NCI-H2227 treated with DMSO at 0.1 percent for 48 hours (cell line): ENCODE measurements at regions not wholly inside any gene's neighbourhood (a gene's known extent, or its start where the extent isn't known, plus 50 kb on each side); places are given as distances from the start of the nearest gene placed in this dataset.

Experiments used
- DNase-seq: peaks from one replicate; lab custom pipeline; 2025; lab: John Stamatoyannopoulos, UW

DNA sequence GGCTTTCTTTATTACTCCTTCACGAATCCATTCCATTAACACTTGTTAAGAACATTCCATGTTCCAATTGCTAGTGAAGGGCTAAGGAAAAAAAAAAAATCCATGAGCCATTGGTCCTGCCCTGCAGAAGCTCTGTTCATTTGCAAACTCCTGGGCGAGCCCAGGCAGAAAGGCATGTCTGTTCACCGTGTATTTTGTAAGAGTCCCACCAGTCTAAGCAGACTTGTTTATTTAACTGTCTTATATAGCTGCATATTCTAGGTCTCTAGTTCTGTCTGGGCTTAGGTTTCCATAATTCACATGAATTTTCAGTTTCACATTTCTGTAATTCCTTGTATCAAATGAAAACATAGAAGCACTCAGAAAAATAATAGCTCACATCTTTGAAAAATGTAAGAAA is 97.4 kb upstream of the POU2AF2 start:
- DNase-seq: no peak

DNA sequence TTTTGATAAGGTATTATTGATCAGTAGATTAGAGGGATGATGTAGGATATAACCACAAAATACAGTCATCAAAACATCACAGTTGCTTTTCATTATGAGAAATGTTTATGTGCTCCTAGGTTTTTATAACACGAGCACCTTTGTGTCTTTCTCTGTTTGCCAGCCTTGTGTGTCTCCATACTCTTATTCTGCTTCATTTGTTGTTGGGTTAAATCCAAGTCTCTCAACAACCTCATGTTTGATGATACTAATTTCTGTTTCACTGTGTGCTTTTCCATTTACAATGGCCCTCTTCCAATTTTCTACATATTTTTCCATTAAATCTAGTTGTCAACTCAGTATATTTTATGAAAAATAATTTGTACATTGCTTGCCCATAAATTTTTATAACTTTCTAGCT is 107.7 kb upstream of the POU2AF2 start:
- DNase-seq: no peak

DNA sequence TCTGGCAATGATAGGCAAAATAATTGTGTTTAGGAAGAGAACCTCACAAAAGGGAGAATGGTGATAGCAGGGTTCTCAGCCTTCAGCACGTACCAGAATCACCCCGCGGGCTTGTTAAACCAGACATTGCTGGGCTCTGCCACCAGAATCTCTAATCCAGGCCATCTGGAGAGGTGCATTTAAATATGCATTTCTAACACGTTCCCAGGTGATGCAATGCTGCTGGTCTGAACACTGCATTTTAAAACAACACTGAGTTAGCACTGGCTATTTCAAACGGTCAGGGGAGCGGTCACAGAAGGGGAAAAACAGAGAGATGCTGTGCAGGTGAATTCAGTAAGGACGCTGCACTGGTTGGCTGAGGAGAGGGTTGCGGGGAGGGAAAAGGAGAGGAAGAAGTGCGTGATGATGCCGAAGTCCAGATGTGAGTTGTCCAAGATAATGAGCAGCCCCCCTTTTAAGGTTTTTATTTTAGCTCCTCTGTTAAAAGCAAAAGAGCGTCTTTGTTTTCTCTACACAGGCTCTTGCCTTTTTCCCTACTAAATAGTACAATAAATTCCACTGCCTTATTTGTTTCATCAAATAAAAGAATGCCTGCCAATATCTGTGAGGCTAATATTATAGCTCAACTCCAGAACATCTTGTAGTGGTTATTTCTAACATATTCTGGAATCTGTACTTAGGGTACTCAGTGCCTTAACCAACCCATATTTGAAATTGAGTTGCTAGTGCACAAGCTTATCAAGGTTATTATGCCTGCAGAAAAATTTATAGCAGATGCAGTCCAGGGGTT is 109.6 kb upstream of the POU2AF2 start:
- no peak for DNase-seq

DNA sequence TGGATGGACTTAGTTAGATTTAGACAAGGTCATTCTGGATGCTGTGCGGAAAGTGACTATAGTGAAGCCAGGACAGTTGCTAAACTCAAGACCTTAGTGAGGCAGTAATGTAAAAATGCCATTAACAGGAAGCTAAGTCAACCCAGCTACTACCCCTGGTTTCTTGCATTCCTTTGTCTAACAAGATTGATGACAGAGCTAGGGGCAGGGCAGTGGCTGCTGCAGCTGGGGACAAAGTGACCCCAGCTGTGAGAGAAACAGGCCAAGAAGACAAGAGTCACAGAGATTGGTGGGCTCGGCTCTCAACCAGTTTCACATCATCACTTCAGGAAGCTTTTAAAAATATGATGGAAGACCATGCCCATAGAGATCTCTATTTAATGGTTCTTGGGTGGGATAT is 110.4 kb upstream of the POU2AF2 start:
- DNase-seq: no peak

DNA sequence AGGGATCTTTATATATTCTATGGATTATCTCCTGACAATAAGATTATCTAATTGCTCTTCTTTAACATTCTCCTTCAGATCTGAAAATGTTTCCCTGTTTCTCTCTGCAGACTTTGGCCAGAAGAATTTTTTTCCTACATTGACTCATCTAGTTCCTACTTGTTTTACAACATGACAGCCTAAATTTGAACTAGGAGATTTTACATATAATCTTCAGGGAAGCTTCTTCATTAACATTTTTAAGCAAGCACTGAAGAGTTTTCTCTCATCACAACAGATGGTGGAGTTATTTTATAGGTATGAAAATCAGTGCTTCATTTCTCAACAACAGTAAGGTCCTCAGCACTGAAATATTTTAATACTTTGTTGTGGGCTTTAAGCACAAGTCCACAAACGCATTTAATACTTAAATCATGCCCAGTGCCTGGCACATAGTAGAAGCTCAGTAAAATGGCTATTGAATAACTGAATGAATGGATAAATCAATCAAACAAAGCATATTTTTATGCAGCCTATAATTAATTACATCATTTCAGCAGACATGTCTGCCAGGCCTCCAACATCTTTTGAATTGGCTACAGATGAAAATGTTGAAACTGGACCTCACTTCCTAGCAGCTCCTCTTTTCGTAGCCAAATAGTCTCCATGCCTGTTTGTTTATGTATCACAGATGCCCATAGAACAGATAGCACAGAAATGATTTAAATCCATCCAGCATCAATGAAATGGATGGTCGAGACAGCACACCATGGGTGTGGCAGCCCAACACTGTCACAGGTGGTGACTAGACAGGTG is 117.3 kb upstream of the POU2AF2 start:
- no peak for DNase-seq

DNA sequence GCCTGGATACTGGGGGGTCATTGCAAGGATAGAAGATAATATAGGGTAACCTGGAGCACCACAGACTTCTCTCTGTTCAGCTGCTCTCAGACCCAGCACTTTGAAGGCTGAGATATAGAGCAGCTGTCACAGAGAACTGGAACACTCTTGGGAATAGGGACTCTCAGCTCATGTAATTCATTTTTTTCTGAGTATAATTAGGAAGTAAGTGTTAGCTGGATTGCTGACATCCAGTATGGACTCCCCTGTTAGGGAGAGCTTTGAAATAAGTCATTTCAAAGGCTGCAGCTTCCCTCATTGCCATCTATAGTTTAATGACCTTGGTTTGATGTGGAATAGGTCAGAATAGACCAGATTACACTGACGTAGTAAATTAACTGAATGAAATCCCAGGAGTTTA is 120.8 kb upstream of the POU2AF2 start:
- DNase-seq: no peak

- no peak for DNase-seq
Measured at GRCh38 chr11:111123463-111124398, 121.8 kb upstream of the POU2AF2 start.

DNA sequence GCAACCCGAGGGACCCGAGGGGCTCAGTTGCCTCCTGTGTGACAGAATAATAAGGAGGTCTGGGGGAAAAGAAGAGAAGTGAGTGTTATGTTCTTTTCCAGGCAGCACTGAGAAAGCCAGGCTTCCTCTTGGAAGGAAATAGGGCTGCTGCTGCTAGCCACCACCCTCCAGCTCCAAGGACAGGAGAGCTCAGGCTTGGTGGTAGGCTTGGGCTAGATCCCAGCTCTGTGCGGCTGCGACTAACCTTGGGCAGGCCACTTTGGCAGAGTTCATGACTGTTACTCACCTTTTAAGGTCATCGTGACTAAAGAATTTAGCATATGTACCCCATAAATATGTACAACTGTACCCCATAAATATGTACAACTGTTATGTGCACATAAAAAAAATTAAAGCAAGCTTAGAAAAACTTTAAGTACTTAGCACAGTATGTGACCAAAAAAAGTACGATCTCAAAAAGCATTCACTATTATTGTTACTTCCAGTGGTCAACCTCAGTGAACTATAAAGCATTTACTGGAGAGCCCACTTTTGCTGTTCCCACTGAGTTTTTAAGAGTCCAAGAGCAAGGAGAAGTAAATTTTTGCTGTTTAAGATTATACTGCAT is 124.7 kb upstream of the POU2AF2 start:
- DNase-seq: no peak

GRCh38 chr11:111120161-111120560 is 125.4 kb upstream of the POU2AF2 start:
- DNase-seq: no peak

GRCh38 chr11:111119751-111120150 is 125.8 kb upstream of the POU2AF2 start:
- no peak for DNase-seq

DNA sequence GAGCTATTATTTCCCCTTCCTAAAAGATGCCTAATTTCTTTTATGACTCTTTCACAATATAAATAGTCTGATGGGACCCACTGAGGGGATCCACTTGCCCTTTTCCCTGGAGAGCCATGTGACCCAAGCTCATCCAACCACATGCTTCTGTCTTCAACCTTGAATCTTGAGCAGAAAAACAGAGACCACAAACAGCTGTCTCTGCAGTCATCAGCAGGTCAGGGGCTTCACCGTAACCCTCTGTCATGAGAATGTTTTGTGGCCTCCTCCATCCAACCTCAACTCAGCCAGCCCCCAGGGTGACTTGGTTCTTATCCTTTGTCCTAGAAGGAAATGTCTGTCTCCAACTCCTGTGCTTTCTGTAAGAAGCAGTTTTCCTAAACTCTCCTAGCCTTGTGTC is 129.6 kb upstream of the POU2AF2 start:
- DNase-seq: no peak

GRCh38 chr11:111114091-111114490 is 131.4 kb upstream of the POU2AF2 start:
- DNase-seq: no peak

GRCh38 chr11:111112614-111113013 is 132.9 kb upstream of the POU2AF2 start:
- no peak for DNase-seq

DNA sequence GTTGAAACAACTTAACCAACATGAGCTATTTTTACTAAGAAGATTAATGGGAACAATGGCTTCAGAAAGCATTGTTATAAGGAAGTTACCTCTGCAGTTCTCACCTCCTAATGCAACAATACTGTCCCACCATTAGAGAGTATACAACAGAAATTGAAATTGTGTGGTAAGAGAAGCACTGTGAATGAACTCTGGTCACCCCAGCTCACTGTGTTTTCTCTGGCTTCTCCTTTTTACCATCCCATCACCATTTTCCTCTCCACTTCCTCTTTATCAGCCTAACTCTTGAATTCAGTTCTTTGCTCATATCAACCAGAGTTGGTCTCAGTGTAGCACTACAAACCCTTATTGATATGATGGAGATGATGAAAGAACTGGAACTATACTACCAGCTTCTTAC is 138.0 kb upstream of the POU2AF2 start:
- DNase-seq: no peak

DNA sequence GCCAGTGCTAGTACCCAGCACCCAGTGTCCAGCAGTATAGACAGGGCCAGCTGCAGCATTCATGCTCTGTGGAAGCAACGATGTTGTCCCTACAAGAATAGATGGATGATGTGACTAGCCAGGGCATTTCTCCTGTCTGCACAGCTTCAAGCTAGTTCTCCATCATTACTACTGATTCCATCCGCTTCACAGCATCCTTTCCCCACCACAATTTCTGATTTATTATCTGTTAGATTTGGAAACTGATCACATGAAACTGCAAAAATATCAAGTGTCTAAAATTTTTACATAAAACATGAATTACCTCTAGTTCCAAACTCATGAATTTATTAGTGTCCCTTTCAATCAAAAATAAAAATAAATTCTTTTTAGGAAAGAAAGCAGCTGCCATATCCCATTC is 138.9 kb upstream of the POU2AF2 start:
- DNase-seq: no peak

GRCh38 chr11:111105566-111105965 is 140.0 kb upstream of the POU2AF2 start:
- DNase-seq: peak; percentile 21

DNA sequence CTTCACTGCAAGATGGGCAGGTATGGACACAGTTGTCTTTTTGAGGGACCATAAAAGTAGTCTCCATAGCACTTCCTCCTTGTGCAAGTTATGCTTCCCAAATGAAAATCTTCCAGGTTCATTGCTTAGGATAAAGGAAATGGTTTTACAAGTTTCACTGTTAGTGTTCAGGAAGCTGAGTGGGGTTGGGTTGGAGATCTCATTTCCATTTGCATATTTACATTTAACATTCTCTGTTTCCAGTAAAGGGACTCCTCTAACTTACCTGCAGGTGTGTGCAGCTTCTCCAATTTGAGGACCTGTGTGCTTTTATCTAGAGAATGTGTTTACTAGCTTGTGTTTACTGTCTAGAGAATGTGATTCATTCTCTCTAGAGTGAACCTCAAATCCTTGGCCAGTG is 141.3 kb upstream of the POU2AF2 start:
- DNase-seq: no peak

DNA sequence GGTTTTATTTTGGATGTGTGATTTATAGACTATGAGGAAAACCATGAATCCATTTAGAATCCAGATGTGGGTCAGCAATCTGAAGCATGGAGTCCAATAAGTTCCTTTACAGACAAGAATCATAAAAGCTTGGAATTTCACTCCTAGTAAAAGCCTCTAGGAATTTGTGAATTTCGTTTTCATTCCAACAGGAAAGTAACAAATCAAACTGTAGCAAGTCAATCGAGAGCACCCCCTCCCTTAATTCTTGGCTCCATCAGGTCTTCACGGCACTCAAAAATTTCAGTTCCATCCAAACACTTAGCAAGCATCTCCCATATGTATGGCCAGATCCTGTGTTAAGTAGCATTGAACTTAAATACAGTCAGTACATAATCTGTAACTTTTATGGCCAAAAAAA is 143.6 kb upstream of the POU2AF2 start:
- DNase-seq: no peak

GRCh38 chr11:111099028-111099713 is 146.4 kb upstream of the POU2AF2 start:
- DNase-seq: no peak

GRCh38 chr11:111098091-111098490 is 147.4 kb upstream of the POU2AF2 start:
- DNase-seq: no peak

DNA sequence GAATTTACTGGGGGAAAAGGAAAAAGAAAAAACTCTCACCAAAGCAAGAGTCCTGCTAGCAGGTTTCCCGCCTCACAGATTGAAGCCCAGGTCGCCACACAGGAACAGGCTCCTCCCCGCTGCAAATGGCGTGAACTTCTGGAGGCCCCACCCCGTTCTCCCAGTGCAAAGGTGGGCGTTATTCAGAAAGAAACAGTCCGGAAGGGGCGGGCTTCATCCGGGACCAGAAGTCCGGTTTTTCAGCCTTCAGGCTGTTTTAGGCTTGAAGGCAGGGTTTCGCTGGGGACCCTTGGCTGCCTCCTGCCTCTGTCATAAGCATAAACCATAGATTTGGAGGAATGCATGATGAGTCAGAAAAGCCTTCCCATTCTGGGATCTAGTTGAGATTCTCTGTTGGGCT is 148.3 kb upstream of the POU2AF2 start:
- DNase-seq: peak; percentile 38
